DOHH2 (cell line): ENCODE measurements at regions not wholly inside any gene's neighbourhood (a gene's known extent, or its start where the extent isn't known, plus 50 kb on each side); places are given as distances from the start of the nearest gene placed in this dataset.

Experiments
- CTCF ChIP-seq: fragments of 200-600 bp; sonication (generic); IDR thresholded peaks from one replicate; pipeline ENCODE4 v1.5.1; 2014; ENCODE audit warnings: antibody characterized with exemption, mild to moderate bottlenecking, low read depth, low read length; ENCODE audit not compliant: poor library complexity, severe bottlenecking
- EZH2phosphoT487 ChIP-seq: fragments of 200-600 bp; sonication (generic); IDR thresholded peaks from 2 replicates; pipeline ENCODE4 v1.6.1; 2017; ENCODE audit warnings: borderline replicate concordance, mild to moderate bottlenecking, antibody characterized with exemption, low read length, moderate library complexity, mixed read lengths

GRCh38 chr6:155599561-155599960 is 143.9 kb upstream of the NOX3 start:
- TF ChIP-seq CTCF (no peak), EZH2phosphoT487 (no peak)
